Progenitor cell of endocrine pancreas (in vitro differentiated cells): ENCODE measurements at regions not wholly inside any gene's neighbourhood (a gene's known extent, or its start where the extent isn't known, plus 50 kb on each side); places are given as distances from the start of the nearest gene placed in this dataset.

Source experiments
- DNase-seq: peaks from one replicate; pipeline ENCODE4 v3.0.0; 2021; ENCODE audit warnings: low spot score; ENCODE audit not compliant: unreplicated experiment
- H3K27ac Mint-ChIP-seq: 2 replicates; pipeline ENCODE4 v1.8.0; 2021; ENCODE audit warnings: mild to moderate bottlenecking, moderate library complexity, mixed read lengths
- H3K27me3 Mint-ChIP-seq: 2 replicates; pipeline ENCODE4 v1.8.0; 2021; ENCODE audit warnings: mixed read lengths
- H3K36me3 Mint-ChIP-seq: 2 replicates; pipeline ENCODE4 v1.8.0; 2022; ENCODE audit warnings: mixed read lengths; ENCODE audit not compliant: insufficient read depth
- H3K4me1 Mint-ChIP-seq: 2 replicates; pipeline ENCODE4 v1.8.0; 2021; ENCODE audit warnings: low read depth, mixed read lengths
- H3K4me3 Mint-ChIP-seq: 2 replicates; pipeline ENCODE4 v1.8.0; 2021; ENCODE audit warnings: low read depth, mild to moderate bottlenecking, moderate library complexity, mixed read lengths
- H3K9me3 Mint-ChIP-seq: 2 replicates; pipeline ENCODE4 v1.8.0; 2021; ENCODE audit warnings: low read depth, mixed read lengths
- CTCF ChIP-seq: fragments of 200-600 bp; sonication (generic); IDR thresholded peaks from one replicate; pipeline ENCODE4 v1.5.0; 2021; ENCODE audit warnings: antibody characterized with exemption, mild to moderate bottlenecking; ENCODE audit not compliant: unreplicated experiment

- H3K4me3 Mint-ChIP-seq = no peak overlapping the region
Measured at GRCh38 chr3:30970183-30970582, 75.7 kb upstream of the GADL1 start.

DNA sequence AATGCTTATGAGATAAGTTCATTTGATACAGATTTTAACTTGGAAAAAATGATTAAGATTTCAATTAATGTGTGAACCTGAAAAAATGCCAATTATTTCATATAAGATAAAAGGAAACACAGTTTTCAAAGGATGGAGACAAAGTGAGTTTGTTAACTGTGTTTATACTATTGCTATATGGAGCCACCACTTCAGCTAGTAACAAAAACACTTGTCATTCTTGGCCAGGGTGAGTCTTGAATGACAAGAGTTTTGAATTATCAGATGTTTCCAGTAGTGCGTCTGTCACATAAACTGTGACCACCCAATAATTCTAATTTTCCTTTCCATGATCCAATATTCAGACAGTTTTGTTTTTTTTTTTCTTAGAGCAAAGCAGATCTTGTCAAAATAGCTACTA lies 78.0 kb upstream of the GADL1 start:
- Mint-ChIP-seq H3K4me1 (no peaks in the 10 kb centered on the region), H3K4me3 (no peak overlapping the region)
- no peak for TF ChIP-seq CTCF

More at GRCh38 chr3:30970183-30970582, 75.7 kb upstream of the GADL1 start:
- H3K27me3 Mint-ChIP-seq = peaks cover 2% of the 10 kb centered on the region
- TF ChIP-seq CTCF = no peak
- no peaks in the 10 kb centered on the region for H3K9me3 Mint-ChIP-seq
- H3K36me3 Mint-ChIP-seq = no peaks in the 10 kb centered on the region
- no peaks in the 10 kb centered on the region for H3K4me1 Mint-ChIP-seq
- H3K27ac Mint-ChIP-seq = no peak overlapping the region
- DNase-seq = no peak

GRCh38 chr3:30974071-30974470 lies 79.6 kb upstream of the GADL1 start:
- Mint-ChIP-seq H3K4me1 (no peaks in the 10 kb centered on the region), H3K27ac (no peak overlapping the region), H3K9me3 (no peaks in the 10 kb centered on the region), H3K36me3 (no peaks in the 10 kb centered on the region), H3K27me3 (no peaks in the 10 kb centered on the region), H3K4me3 (no peak overlapping the region)
- TF ChIP-seq CTCF = no peak
- no peak for DNase-seq

More for the DNA sequence above, 78.0 kb upstream of the GADL1 start:
- Mint-ChIP-seq H3K27ac (no peak overlapping the region), H3K27me3 (no peaks in the 10 kb centered on the region), H3K36me3 (no peaks in the 10 kb centered on the region), H3K9me3 (no peaks in the 10 kb centered on the region)
- no peak for DNase-seq

- no peak for TF ChIP-seq CTCF
- no peak overlapping the region for H3K27ac Mint-ChIP-seq
Measured at GRCh38 chr3:30977592-30977991, 83.1 kb upstream of the GADL1 start.

DNA sequence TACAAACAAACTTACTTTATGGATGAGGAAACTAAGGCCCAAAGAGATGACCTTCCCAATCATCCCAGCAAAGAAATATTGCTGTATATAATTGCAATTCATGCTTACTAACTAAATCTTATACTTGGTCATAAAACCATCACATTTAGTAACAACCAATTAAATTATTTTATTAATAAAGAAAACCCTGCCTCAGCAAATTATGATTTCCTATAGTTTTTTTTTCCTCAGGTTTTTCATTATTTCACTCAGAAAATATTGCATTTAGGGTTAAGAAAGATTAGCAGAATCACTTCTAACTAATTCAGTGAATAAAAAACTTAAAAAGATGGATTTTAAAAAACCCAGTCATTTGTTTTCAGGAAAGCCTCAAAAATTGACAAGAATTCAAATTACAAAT lies 86.5 kb upstream of the GADL1 start:
- peaks cover 1% of the 10 kb centered on the region for H3K36me3 Mint-ChIP-seq
- no peak overlapping the region for H3K27ac Mint-ChIP-seq
- peaks cover 4% of the 10 kb centered on the region for H3K9me3 Mint-ChIP-seq
- H3K4me1 Mint-ChIP-seq = peaks cover 29% of the 10 kb centered on the region
- DNase-seq = no peak
- no peak overlapping the region for H3K4me3 Mint-ChIP-seq
- H3K27me3 Mint-ChIP-seq = no peaks in the 10 kb centered on the region
- TF ChIP-seq CTCF = no peak

More at GRCh38 chr3:30977592-30977991, 83.1 kb upstream of the GADL1 start:
- no peak overlapping the region for H3K4me3 Mint-ChIP-seq
- H3K27me3 Mint-ChIP-seq = no peaks in the 10 kb centered on the region
- peaks cover 2% of the 10 kb centered on the region for H3K9me3 Mint-ChIP-seq
- peaks cover 7% of the 10 kb centered on the region for H3K4me1 Mint-ChIP-seq
- peaks cover 1% of the 10 kb centered on the region for H3K36me3 Mint-ChIP-seq
- no peak for DNase-seq
